ENCODE measurements at regions not wholly inside any gene's neighbourhood (a gene's known extent, or its start where the extent isn't known, plus 50 kb on each side); places are given as distances from the start of the nearest gene placed in this dataset.

GRCh38 chr6:160883560-160883959 is 108.0 kb upstream of the MAP3K4 start:
- no peaks in the 10 kb centered on the region for H3K4me1 ChIP-seq (ENCODE audit: control insufficient read depth in 1 of 2, insufficient read depth in 2 of 2, low read depth in 1 of 2, low read length in 1 of 2)
- ChIA-PET POLR2A (no interaction called here), CTCF (no interaction called here)
- TF ChIP-seq USF1 (IDR thresholded peaks at IDR 0.05; ENCODE audit: borderline replicate concordance, low read depth) (no peak), MEF2A (IDR thresholded peaks at IDR 0.05; ENCODE audit: borderline replicate concordance, low read depth) (no peak), TCF12 (IDR thresholded peaks at IDR 0.05) (no peak), FOSL2 (IDR thresholded peaks at IDR 0.05; ENCODE audit: borderline replicate concordance, low read depth) (no peak), ZBTB33 (IDR thresholded peaks at IDR 0.05; ENCODE audit: borderline replicate concordance, low read depth) (no peak), NRF1 (IDR thresholded peaks at IDR 0.05; ENCODE audit: low read depth, low read length) (no peak), CTCF (IDR thresholded peaks at IDR 0.05) (no peak), TEAD4 (IDR thresholded peaks at IDR 0.05; ENCODE audit: borderline replicate concordance, insufficient read depth) (no peak), GATA2 (CRISPR knock-in tag; IDR thresholded peaks at IDR 0.05) (no peak), JUND (IDR thresholded peaks at IDR 0.05) (no peak), EP300 (IDR thresholded peaks at IDR 0.05; ENCODE audit: borderline replicate concordance in 1 of 2, low read depth in 1 of 2, low read length in 1 of 2) (no peak), MXI1 (IDR thresholded peaks at IDR 0.05; ENCODE audit: low read depth, low read length) (no peak), USF2 (IDR thresholded peaks at IDR 0.05; ENCODE audit: borderline replicate concordance, low read depth, low read length) (no peak)
- H3K36me3 ChIP-seq (replicated peaks in 1 of 2; ENCODE audit: control insufficient read depth in 1 of 2, insufficient read depth in 2 of 2, low read length in 1 of 2) = no peaks in the 10 kb centered on the region
- H3K27ac ChIP-seq (ENCODE audit: low read depth in 2 of 2, low read length in 1 of 2) = no peak overlapping the region
- no peaks in the 10 kb centered on the region; the same call in 1 of the 2 replicates for H3K9me2 ChIP-seq
- H3K9ac ChIP-seq = no peak overlapping the region
- no peak overlapping the region for H2AFZ ChIP-seq (ENCODE audit: low read depth)
- H4K20me1 ChIP-seq (ENCODE audit: insufficient read depth) = no peaks in the 10 kb centered on the region
- no peaks in the 10 kb centered on the region for H3K79me2 ChIP-seq (ENCODE audit: insufficient read depth)
- H3K27me3 ChIP-seq (ENCODE audit: insufficient read depth) = no peaks in the 10 kb centered on the region
- H3F3A ChIP-seq (replicated peaks; ENCODE audit: insufficient read depth) = no peaks in the 10 kb centered on the region
- no peak for DNase-seq
- H3K4me3 ChIP-seq (ENCODE audit: low read depth in 2 of 2, low read length in 1 of 2) = no peak overlapping the region
- H3K4me2 ChIP-seq = no peak overlapping the region
- WGBS (ENCODE audit: low lambda C conversion rate) = 9% methylated on average over 2 of the region's 2 CpGs
- H3K9me3 ChIP-seq = no peaks in the 10 kb centered on the region
